HG03066 (cell line): ENCODE measurements at regions not wholly inside any gene's neighbourhood (a gene's known extent, or its start where the extent isn't known, plus 50 kb on each side); places are given as distances from the start of the nearest gene placed in this dataset.

Source experiments
- ATAC-seq: cut with Tn5 transposase; IDR thresholded peaks from one replicate; pipeline ENCODE4 v1.9.1; 2021; ENCODE audit warnings: low read depth; ENCODE audit not compliant: unreplicated experiment

GRCh38 chr6:14272737-14273085 lies 155.1 kb downstream of the CD83 start:
- no peak for ATAC-seq

- ATAC-seq: no peak
Measured at GRCh38 chr6:14273191-14273590, 155.6 kb downstream of the CD83 start.

GRCh38 chr6:14274016-14274415 lies 156.4 kb downstream of the CD83 start:
- no peak for ATAC-seq

GRCh38 chr6:14274546-14275492 lies 157.2 kb downstream of the CD83 start:
- ATAC-seq: no peak

GRCh38 chr6:14275493-14275851 lies 157.9 kb downstream of the CD83 start:
- no peak for ATAC-seq

GRCh38 chr6:14276071-14276470 lies 158.5 kb downstream of the CD83 start:
- no peak for ATAC-seq

- peak; percentile 88 for ATAC-seq
Measured at GRCh38 chr6:14276667-14277404, 159.3 kb downstream of the CD83 start.

- ATAC-seq: peak; percentile 11
Measured at GRCh38 chr6:14277405-14277930, 159.9 kb downstream of the CD83 start.

GRCh38 chr6:14278006-14278405 lies 160.4 kb downstream of the CD83 start:
- no peak for ATAC-seq

GRCh38 chr6:14278446-14278845 lies 160.9 kb downstream of the CD83 start:
- no peak for ATAC-seq

GRCh38 chr6:14280006-14280510 lies 162.5 kb downstream of the CD83 start:
- no peak for ATAC-seq

GRCh38 chr6:14280766-14281293 lies 163.3 kb downstream of the CD83 start:
- no peak for ATAC-seq

GRCh38 chr6:14281811-14282660 lies 164.5 kb downstream of the CD83 start:
- no peak for ATAC-seq

- no peak for ATAC-seq
Measured at GRCh38 chr6:14282854-14283505, 165.4 kb downstream of the CD83 start.

- ATAC-seq: no peak
Measured at GRCh38 chr6:14283600-14284235, 166.1 kb downstream of the CD83 start.

- ATAC-seq: no peak
Measured at GRCh38 chr6:14284969-14285590, 167.5 kb downstream of the CD83 start.

GRCh38 chr6:14286144-14286543 lies 168.6 kb downstream of the CD83 start:
- no peak for ATAC-seq

GRCh38 chr6:14286634-14287428 lies 169.3 kb downstream of the CD83 start:
- no peak for ATAC-seq
